Gastrocnemius medialis (tissue), 4 donors: ENCODE measurements at regions not wholly inside any gene's neighbourhood (a gene's known extent, or its start where the extent isn't known, plus 50 kb on each side); places are given as distances from the start of the nearest gene placed in this dataset.

Experiments
- ATAC-seq, 2 donors: fragments of 150-250 bp; one replicate each; pipeline ENCODE4 v1.9.1; 2016
- DNase-seq, 2 donors: peaks; one replicate each; pipeline ENCODE4 v3.0.0-alpha.2; 2019
- H3K27ac ChIP-seq, 4 donors: fragments of 200-600 bp; sonication (generic); 1 replicate in 1 of 4; 2 replicates in 3 of 4; pipeline ENCODE4 v1.5.1; 2016 to 2018; ENCODE audit warnings: mild to moderate bottlenecking in 2 of 4, moderate library complexity in 1 of 4
- H3K27me3 ChIP-seq, 3 donors: fragments of 200-600 bp; sonication (generic) in 2 of 3; 1 replicate in 1 of 3; 2 replicates in 2 of 3; pipeline versions ENCODE4 v1.5.1 to v1.6.0; 2016 to 2019; ENCODE audit warnings: mild to moderate bottlenecking in 1 of 3, moderate library complexity in 1 of 3
- H3K36me3 ChIP-seq, 2 donors: fragments of 200-600 bp; sonication (generic) in 1 of 2; one replicate each; pipeline ENCODE4 v1.5.1; 2017 to 2018
- H3K4me1 ChIP-seq, 2 donors: fragments of 200-600 bp; sonication (generic) in 1 of 2; one replicate each; pipeline ENCODE4 v1.5.1; 2016 to 2017; ENCODE audit warnings: mild to moderate bottlenecking in 2 of 2
- H3K4me3 ChIP-seq, 4 donors: fragments of 200-600 bp; sonication (generic) in 3 of 4; 1 replicate in 1 of 4; 2 replicates in 3 of 4; pipeline ENCODE4 v1.5.1; 2016 to 2019; ENCODE audit warnings: mild to moderate bottlenecking in 2 of 4
- H3K9me3 ChIP-seq, 3 donors: fragments of 200-600 bp; sonication (generic) in 2 of 3; 1 replicate in 1 of 3; 2 replicates in 2 of 3; pipeline ENCODE4 v1.5.1; 2016 to 2019
- POLR2A ChIP-seq, 2 donors: fragments of 450-650 bp; IDR thresholded peaks; one replicate each; pipeline ENCODE4 v1.6.1; 2017; ENCODE audit warnings: antibody characterized with exemption in 2 of 2, mild to moderate bottlenecking in 2 of 2, moderate library complexity in 2 of 2
- in situ Hi-C, 4 donors: fragments of 200-750 bp; cut with MboI; loops; one replicate each; pipeline versions ENCODE4 v1.15.0 to v1.8.0; 2017; ENCODE audit warnings: low sequenced_read_pairs in 4 of 4
- intact Hi-C: fragments of 100-400 bp; cut with DNase I; formaldehyde crosslinking; loops from one replicate; pipeline ENCODE4 v1.15.1; 2023; ENCODE audit warnings: low total_unique reads
- TF ChIP-seq, protein P1 (sequence below), 5 experiments: fragments of 450-650 bp in 3 of 5; fragments of 200-600 bp in 2 of 5; sonication (generic) in 2 of 5; IDR thresholded peaks in 4 of 5; conservative IDR thresholded peaks in 1 of 5; 1 replicate in 4 of 5; 2 replicates in 1 of 5; pipeline ENCODE4 v1.5.1; 2016 to 2019; ENCODE audit warnings: antibody characterized with exemption in 5 of 5, mild to moderate bottlenecking in 3 of 5, moderate library complexity in 3 of 5

DNA sequence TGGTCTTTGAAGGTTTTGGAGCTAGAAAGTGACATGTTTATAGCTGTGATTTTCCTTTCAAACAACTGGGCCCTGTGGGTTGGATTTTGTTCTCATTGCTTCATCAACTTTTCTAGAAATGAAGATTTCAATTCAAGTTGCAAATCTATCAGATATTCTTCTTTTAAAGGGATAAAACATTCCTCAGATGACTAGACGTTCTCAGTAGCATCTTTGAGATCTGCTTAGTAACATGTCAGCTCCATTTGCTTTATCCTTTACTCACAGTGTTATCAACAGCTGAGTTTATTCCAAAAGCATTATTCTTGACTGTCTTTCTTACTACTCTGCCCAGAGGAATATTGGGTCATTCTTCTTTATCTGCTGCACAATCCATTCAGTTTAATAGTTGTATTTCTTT is 108.2 kb upstream of the GIMD1 start:
- no peak for DNase-seq
- ATAC-seq: no peak
- in situ Hi-C loops: no loop called here
- H3K36me3 ChIP-seq: no peaks in the 10 kb centered on the region
- no peak overlapping the region for H3K4me3 ChIP-seq
- H3K9me3 ChIP-seq: no peaks in the 10 kb centered on the region
- no peak for TF ChIP-seq POLR2A (IDR thresholded peaks at IDR 0.05)
- TF ChIP-seq, protein P1, sequence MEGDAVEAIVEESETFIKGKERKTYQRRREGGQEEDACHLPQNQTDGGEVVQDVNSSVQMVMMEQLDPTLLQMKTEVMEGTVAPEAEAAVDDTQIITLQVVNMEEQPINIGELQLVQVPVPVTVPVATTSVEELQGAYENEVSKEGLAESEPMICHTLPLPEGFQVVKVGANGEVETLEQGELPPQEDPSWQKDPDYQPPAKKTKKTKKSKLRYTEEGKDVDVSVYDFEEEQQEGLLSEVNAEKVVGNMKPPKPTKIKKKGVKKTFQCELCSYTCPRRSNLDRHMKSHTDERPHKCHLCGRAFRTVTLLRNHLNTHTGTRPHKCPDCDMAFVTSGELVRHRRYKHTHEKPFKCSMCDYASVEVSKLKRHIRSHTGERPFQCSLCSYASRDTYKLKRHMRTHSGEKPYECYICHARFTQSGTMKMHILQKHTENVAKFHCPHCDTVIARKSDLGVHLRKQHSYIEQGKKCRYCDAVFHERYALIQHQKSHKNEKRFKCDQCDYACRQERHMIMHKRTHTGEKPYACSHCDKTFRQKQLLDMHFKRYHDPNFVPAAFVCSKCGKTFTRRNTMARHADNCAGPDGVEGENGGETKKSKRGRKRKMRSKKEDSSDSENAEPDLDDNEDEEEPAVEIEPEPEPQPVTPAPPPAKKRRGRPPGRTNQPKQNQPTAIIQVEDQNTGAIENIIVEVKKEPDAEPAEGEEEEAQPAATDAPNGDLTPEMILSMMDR (IDR thresholded peaks at IDR 0.05 in 4 of 5, conservative IDR thresholded peaks at IDR 0.05 in 1 of 5): no peak
- no peaks in the 10 kb centered on the region for H3K27me3 ChIP-seq
- intact Hi-C loops: no loop called here
- no peaks in the 10 kb centered on the region for H3K4me1 ChIP-seq
- H3K27ac ChIP-seq: no peak overlapping the region

DNA sequence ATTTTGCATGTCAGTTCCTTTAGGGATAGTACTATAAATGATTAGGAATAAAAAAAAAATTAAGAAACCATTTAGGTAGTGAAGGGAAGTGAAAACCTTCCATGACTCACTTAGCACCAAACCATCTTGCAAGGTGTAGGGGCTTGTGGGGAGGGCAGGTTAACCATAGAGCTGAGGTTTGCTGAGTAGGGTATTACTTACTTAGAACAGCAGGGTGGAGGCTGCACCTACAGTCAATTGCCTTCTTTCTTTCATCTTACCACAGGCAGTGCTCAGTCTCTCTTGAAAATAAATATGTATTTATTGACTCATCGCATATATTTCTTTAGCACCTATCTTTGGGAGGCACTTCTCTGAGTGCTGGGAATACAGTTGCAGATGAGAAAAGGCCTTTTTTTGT is 104.9 kb upstream of the GIMD1 start:
- no peaks in the 10 kb centered on the region for H3K9me3 ChIP-seq
- no peaks in the 10 kb centered on the region for H3K4me1 ChIP-seq
- no peak for DNase-seq
- in situ Hi-C loops (no loop called here), intact Hi-C loops (no loop called here)
- H3K4me3 ChIP-seq: no peak overlapping the region
- TF ChIP-seq, protein P1 (IDR thresholded peaks at IDR 0.05 in 4 of 5, conservative IDR thresholded peaks at IDR 0.05 in 1 of 5): no peak
- no peak for TF ChIP-seq POLR2A (IDR thresholded peaks at IDR 0.05)
- H3K27me3 ChIP-seq: no peaks in the 10 kb centered on the region
- no peak overlapping the region for H3K27ac ChIP-seq
- ATAC-seq: no peak
- no peaks in the 10 kb centered on the region for H3K36me3 ChIP-seq

DNA sequence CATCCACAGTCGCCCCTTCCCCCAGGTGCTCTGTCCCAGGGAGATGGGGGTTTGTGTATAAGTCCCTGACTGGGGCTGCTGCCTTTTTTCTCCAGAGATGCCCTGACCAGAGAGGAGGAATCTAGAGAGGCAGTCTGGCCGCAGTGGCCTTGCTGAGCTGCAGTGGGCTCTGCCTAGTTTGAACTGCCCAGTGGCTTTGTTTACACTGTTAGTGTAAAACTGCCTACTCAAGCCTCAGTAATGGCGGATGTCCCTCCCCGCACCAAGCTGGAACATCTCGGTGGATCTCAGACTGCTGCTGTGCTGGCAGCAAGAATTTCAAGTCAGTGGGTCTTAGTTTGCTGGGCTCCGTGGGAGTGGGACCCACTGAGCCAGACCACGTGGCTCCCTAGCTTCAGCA is 102.6 kb upstream of the GIMD1 start:
- in situ Hi-C loops (no loop called here), intact Hi-C loops (no loop called here)
- ATAC-seq: no peak

DNA sequence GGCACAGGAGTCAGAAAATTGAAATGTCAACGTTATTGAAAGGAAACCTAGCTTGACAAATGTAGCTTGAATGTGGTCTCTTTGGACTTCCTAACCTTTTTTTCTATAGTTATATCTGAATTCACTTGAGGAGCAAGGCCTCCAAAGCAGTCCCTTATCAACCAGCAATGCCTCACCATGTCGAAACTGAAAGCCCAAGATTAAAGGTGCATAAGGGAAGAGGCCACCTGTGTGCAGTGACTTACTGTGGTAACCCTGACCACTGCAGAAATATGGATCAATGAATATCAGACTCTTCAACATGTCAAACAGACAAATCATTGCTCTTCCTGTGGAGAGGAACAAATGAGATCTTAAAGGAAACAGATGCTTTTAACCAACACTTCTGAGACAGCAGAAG is 95.0 kb upstream of the GIMD1 start:
- no peaks in the 10 kb centered on the region for H3K36me3 ChIP-seq
- intact Hi-C loops (no loop called here), in situ Hi-C loops (no loop called here)
- ATAC-seq (no peak), DNase-seq (no peak)
- no peaks in the 10 kb centered on the region for H3K4me1 ChIP-seq
- no peak overlapping the region for H3K4me3 ChIP-seq
- no peak for TF ChIP-seq POLR2A (IDR thresholded peaks at IDR 0.05)
- TF ChIP-seq, protein P1 (IDR thresholded peaks at IDR 0.05 in 4 of 5, conservative IDR thresholded peaks at IDR 0.05 in 1 of 5): no peak
- H3K27ac ChIP-seq: no peak overlapping the region
- H3K27me3 ChIP-seq: no peaks in the 10 kb centered on the region
- H3K9me3 ChIP-seq: no peaks in the 10 kb centered on the region

More for the DNA sequence above, 102.6 kb upstream of the GIMD1 start:
- Histone ChIP-seq H3K27ac (no peak overlapping the region), H3K36me3 (no peaks in the 10 kb centered on the region), H3K27me3 (no peaks in the 10 kb centered on the region), H3K9me3 (no peaks in the 10 kb centered on the region), H3K4me3 (no peak overlapping the region), H3K4me1 (no peaks in the 10 kb centered on the region)
- TF ChIP-seq, protein P1 (IDR thresholded peaks at IDR 0.05 in 4 of 5, conservative IDR thresholded peaks at IDR 0.05 in 1 of 5): no peak
- TF ChIP-seq POLR2A (IDR thresholded peaks at IDR 0.05): no peak
- DNase-seq: no peak

DNA sequence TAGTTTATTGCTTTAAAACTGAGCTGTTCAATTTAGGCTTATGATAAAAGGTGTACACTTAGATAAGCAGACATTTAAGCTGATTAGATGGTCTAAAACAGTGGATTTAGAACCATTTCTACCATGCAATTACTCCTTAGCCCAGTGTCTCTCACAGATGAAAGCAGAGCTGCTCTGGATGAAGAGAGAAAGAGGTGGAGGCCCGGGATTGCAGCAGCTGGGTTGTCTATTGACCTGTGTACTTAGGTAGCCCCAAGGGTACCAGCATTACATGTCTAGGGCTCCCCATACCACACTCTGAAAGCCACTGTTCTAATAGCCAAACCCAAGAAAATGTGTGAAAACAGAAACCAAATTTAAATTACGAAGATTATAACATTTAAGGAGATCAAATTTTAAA is 86.0 kb upstream of the GIMD1 start:
- no peak for ATAC-seq
- Histone ChIP-seq H3K27me3 (no peaks in the 10 kb centered on the region), H3K4me3 (no peak overlapping the region), H3K9me3 (no peaks in the 10 kb centered on the region), H3K4me1 (no peaks in the 10 kb centered on the region), H3K27ac (no peak overlapping the region), H3K36me3 (no peaks in the 10 kb centered on the region)
- no peak for DNase-seq
- intact Hi-C loops: no loop called here
- in situ Hi-C loops: no loop called here
- TF ChIP-seq POLR2A (IDR thresholded peaks at IDR 0.05): no peak
- TF ChIP-seq, protein P1 (IDR thresholded peaks at IDR 0.05 in 4 of 5, conservative IDR thresholded peaks at IDR 0.05 in 1 of 5): no peak
